ENCODE measurements at regions not wholly inside any gene's neighbourhood (a gene's known extent, or its start where the extent isn't known, plus 50 kb on each side); places are given as distances from the start of the nearest gene placed in this dataset.

DNA sequence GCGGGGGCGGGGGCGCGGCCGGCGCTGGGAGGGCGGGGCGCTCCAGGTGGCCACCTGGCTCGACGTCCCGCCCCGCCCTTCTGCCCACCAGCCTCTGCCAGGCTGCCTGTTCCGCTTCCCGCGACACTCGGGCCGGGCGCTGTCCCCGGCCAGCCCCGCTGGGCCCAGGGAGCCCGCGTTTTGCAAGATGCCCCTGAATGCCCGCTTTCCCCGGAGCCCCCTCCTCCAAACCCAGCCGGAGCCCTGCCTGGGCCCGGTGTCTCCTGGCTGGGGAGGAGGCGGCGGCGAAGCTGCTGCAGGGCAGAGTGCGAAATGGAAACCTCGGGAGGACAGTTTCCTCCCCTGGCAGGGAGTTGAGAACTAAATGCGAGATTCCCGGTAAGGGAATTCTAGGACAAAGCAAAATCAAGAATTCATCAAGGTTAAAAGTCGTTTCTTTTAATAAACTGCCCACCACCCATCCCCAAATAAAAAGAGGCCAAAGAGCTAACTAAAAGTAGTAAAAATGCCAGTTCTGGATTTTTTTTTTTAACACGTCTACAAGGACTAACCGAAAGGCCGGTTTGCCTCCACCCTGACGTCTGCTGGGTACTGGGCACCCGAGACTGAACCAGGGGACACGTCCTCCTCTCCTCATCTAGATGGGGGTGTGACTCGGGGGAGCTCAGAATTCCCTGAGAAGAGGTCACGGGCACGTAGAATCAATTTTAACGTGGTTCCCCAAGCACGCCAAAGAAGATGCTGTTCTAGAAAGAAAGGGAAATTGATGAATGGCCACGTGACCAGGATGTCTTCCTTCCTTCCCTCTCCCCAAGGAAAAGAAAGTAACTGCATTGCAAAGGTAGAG lies 200.4 kb upstream of the NFE2L3 start:
- intact Hi-C loops (cut with DNase I), result no loop called here
- TF ChIP-seq, protein P1, sequence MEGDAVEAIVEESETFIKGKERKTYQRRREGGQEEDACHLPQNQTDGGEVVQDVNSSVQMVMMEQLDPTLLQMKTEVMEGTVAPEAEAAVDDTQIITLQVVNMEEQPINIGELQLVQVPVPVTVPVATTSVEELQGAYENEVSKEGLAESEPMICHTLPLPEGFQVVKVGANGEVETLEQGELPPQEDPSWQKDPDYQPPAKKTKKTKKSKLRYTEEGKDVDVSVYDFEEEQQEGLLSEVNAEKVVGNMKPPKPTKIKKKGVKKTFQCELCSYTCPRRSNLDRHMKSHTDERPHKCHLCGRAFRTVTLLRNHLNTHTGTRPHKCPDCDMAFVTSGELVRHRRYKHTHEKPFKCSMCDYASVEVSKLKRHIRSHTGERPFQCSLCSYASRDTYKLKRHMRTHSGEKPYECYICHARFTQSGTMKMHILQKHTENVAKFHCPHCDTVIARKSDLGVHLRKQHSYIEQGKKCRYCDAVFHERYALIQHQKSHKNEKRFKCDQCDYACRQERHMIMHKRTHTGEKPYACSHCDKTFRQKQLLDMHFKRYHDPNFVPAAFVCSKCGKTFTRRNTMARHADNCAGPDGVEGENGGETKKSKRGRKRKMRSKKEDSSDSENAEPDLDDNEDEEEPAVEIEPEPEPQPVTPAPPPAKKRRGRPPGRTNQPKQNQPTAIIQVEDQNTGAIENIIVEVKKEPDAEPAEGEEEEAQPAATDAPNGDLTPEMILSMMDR (IDR thresholded peaks at IDR 0.05), result no peak
- H3K36me3 ChIP-seq, result no peaks in the 10 kb centered on the region
- DNase-seq (peak in 1 of 4 donors; percentile 44), ATAC-seq (no peak)
- peaks cover 0 to 37% of the 10 kb centered on the region in 2 donors for H3K27me3 ChIP-seq
- peak overlapping the region; percentile 49 to 66 for H3K27ac ChIP-seq
- peak overlapping the region; percentile 62 to 65 for H3K4me3 ChIP-seq
- peaks cover 5 to 27% of the 10 kb centered on the region in 2 donors for H3K4me1 ChIP-seq
- no peaks in the 10 kb centered on the region for H3K9me3 ChIP-seq

DNA sequence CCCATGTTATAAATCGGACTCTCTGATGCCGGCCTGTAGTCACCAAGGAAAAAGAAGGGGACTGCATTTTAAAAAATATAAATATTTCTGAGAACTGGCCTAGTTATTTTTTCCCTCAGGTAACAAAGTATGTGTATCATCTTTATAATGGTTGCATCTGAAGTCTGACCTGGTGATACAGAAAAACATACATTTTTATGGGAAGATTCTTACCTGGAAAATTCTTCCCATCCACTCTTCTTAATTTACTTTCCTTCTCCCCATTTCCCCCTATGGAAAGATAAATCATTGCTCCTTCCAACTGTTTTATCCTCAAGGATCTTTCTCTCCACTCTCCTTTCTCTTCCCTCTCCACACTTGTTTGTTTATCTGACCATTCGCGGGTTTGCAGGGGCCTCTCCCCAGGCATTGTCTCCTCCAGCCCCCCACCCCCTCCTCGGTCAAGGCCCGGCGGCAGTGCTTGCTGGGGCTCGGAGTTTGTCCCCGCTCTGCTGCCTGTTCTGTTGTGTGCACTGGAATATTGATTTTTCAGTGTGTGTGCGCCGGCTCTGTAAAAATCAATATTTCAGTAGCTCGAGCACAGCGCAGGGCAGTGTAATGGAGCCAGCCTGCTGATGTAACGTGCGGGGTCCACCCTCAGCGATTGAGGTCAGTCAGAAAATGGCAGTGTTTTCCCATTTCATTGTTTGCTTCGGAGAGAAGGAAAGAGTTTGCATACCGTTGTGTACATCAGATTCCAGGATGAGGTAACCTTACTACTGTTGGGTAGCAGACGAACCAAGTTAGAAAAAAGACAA lies 199.5 kb upstream of the NFE2L3 start:
- Histone ChIP-seq H3K4me1 (peaks cover 5 to 27% of the 10 kb centered on the region in 2 donors), H3K4me3 (peak overlapping the region in 1 of 2 donors; percentile 65), H3K9me3 (no peaks in the 10 kb centered on the region), H3K27me3 (peaks cover 0 to 37% of the 10 kb centered on the region in 2 donors), H3K36me3 (no peaks in the 10 kb centered on the region), H3K27ac (no peak overlapping the region)
- ATAC-seq (no peak), DNase-seq (no peak)
- intact Hi-C loops (cut with DNase I), result no loop called here
- TF ChIP-seq, protein P1 (IDR thresholded peaks at IDR 0.05), result no peak

DNA sequence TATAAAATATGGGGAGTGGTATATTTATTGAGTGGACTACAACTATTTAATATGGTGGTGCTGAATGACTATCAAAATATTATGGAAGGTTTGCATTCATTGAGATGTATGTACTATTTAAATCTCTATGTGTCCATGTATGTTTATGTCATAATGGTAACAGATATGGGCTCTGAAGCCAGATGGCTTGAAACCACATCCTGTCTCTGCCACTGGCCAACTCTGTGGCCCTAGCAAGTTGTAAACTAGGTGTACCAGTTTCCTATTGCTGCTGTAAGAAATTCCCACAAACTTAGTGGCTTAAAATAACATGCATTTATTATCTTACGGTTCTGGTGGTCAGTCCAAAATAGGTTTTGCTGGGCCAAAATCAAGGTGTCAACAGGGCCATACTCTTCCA lies 198.1 kb upstream of the NFE2L3 start:
- no peaks in the 10 kb centered on the region for H3K9me3 ChIP-seq
- H3K36me3 ChIP-seq, result no peaks in the 10 kb centered on the region
- TF ChIP-seq, protein P1 (IDR thresholded peaks at IDR 0.05), result no peak
- intact Hi-C loops (cut with DNase I), result no loop called here
- H3K4me1 ChIP-seq, result peaks cover 5 to 27% of the 10 kb centered on the region in 2 donors
- no peak overlapping the region for H3K4me3 ChIP-seq
- H3K27me3 ChIP-seq, result peaks cover 0 to 32% of the 10 kb centered on the region in 2 donors
- DNase-seq (no peak), ATAC-seq (no peak)
- H3K27ac ChIP-seq, result no peak overlapping the region

DNA sequence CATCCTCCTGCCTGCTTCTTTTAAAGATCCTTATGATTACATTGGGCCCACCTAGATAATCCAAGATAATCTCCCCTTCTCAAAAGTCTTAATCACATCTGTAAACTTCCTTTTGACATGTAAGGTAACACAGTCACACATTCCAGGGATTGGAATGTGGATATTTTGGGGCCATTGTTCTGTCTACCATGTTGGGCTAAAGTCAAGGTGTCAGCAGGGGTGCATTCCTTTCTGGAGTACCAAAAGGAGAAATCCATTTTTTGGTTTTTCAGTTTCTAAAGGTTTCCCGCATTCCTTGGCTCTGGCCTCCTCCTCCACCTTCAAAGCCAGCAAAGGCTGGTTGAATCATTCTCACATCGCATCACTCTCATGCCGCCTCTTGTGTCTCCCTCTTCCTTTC lies 197.6 kb upstream of the NFE2L3 start:
- Histone ChIP-seq H3K27me3 (peaks cover 0 to 27% of the 10 kb centered on the region in 2 donors), H3K4me1 (peaks cover 3 to 23% of the 10 kb centered on the region in 2 donors), H3K27ac (no peak overlapping the region), H3K9me3 (no peaks in the 10 kb centered on the region), H3K36me3 (no peaks in the 10 kb centered on the region), H3K4me3 (no peak overlapping the region)
- TF ChIP-seq, protein P1 (IDR thresholded peaks at IDR 0.05), result no peak
- ATAC-seq (no peak), DNase-seq (no peak)
- intact Hi-C loops (cut with DNase I), result no loop called here

DNA sequence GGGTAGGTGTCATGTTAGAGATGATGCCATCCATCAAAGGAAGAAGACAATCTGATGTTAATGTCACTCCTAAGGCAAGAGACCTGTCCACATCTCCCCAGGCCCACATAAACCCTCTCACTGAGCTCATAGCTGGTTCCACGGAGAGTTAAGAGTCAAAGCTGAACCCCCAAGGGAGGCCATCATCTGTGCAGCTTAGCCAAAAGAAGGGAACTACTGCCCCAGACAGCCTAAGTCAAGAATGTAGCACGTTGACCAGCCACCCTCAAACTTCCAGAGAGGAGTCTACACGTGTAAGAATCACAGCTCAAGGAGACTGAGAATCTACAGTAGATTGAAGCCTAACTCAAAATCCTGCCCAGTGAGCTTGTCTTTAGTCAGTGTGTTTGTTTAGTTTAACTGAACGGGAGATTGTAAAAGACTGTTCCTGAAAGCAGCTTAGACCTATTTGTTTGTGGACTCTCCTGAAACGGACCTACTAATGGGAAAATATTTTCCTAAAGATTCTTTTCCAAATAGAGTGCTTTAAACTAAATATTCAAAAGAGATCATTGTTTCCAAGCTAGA lies 192.7 kb upstream of the NFE2L3 start:
- intact Hi-C loops (cut with DNase I), result no loop called here
- Histone ChIP-seq H3K27ac (no peak overlapping the region), H3K9me3 (no peaks in the 10 kb centered on the region)

More for the DNA sequence above, 192.7 kb upstream of the NFE2L3 start:
- H3K36me3 ChIP-seq, result no peaks in the 10 kb centered on the region
- no peak for ATAC-seq
- TF ChIP-seq, protein P1 (IDR thresholded peaks at IDR 0.05), result no peak
- DNase-seq, result no peak
- no peaks in the 10 kb centered on the region for H3K4me1 ChIP-seq
- H3K4me3 ChIP-seq, result no peak overlapping the region
- H3K27me3 ChIP-seq, result peaks cover 0 to 28% of the 10 kb centered on the region in 2 donors

Measured in left lung (tissue), 4 donors.